Stimulated activated effector memory CD8-positive, alpha-beta T cell treated with anti-CD3 and anti-CD28 coated beads, Interleukin-12 subunit alpha, Interleukin-12 subunit beta, amount 100 ng/mL, for 72 hours (primary cell): ENCODE measurements at regions not wholly inside any gene's neighbourhood (a gene's known extent, or its start where the extent isn't known, plus 50 kb on each side); places are given as distances from the start of the nearest gene placed in this dataset.

Experiments
- ATAC-seq: fragments of 150-1000 bp; cut with Tn5 transposase; 2 replicates; pipeline ENCODE4 v1.10.0; 2021
- DNase-seq, 2 donors: peaks; one replicate each; pipeline ENCODE4 v3.0.0; 2021 to 2022; ENCODE audit warnings: low spot score in 2 of 2
- H3K27ac Mint-ChIP-seq: one replicate; pipeline ENCODE4 v1.8.0; 2022; ENCODE audit warnings: mild to moderate bottlenecking, mixed read lengths
- H3K36me3 Mint-ChIP-seq: one replicate; pipeline ENCODE4 v1.8.0; 2022; ENCODE audit warnings: mild to moderate bottlenecking, mixed read lengths
- H3K4me1 Mint-ChIP-seq: one replicate; pipeline ENCODE4 v1.8.0; 2022; ENCODE audit warnings: mixed read lengths
- H3K4me3 Mint-ChIP-seq: one replicate; pipeline ENCODE4 v1.8.0; 2022; ENCODE audit warnings: mild to moderate bottlenecking, mixed read lengths
- H3K9me3 Mint-ChIP-seq: one replicate; pipeline ENCODE4 v1.8.0; 2022; ENCODE audit warnings: mixed read lengths

- H3K9me3 Mint-ChIP-seq = peaks cover 18% of the 10 kb centered on the region
- no peak for DNase-seq
- H3K4me1 Mint-ChIP-seq = no peaks in the 10 kb centered on the region
- H3K36me3 Mint-ChIP-seq = no peaks in the 10 kb centered on the region
- no peak for ATAC-seq
- no peak overlapping the region for H3K27ac Mint-ChIP-seq
- H3K4me3 Mint-ChIP-seq = no peak overlapping the region
Measured at GRCh38 chr3:147881933-147882332, 472.8 kb downstream of the ZIC1 start.

DNA sequence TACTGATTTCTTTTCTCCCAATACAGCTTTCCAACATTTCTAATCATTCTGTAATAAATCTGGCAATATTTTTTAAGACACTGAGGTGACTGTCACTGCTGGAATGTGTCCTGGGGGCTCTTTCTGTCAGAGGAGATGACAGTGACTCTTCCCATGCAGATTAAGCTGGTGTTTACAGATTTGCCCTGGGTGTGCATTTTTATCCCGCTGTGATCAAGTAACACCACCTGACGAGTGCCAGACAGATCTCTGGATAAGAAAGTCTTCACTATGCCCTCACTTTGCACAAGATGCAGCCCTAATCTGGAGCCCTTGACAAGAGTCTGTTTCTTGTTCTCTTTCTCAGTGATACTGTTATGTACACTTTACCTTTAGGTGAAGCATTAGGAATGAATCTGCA, 477.7 kb downstream of the ZIC1 start:
- H3K27ac Mint-ChIP-seq = no peak overlapping the region
- DNase-seq = no peak
- H3K4me3 Mint-ChIP-seq = no peak overlapping the region
- H3K36me3 Mint-ChIP-seq = no peaks in the 10 kb centered on the region
- no peak for ATAC-seq
- H3K9me3 Mint-ChIP-seq = peaks cover 11% of the 10 kb centered on the region
- no peaks in the 10 kb centered on the region for H3K4me1 Mint-ChIP-seq

DNA sequence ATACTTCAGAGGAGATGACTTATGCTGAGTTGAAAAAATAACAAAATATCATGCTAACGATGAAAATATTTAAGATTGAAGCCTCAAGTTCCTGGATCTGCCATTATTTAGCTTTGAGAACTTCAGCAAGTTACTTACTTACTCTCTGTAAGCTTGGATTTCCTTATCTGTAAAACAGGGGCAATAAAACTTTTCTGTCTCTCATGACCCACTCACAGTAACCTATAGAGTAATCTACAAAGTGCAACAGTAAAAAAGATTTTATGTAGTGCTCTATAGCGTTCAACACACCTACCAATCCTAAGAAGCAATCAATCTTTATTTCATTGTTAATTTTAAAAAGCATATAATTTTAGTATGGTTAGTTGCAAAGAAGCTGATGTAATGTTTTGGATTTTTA, 478.6 kb downstream of the ZIC1 start:
- no peak overlapping the region for H3K4me3 Mint-ChIP-seq
- H3K4me1 Mint-ChIP-seq = no peaks in the 10 kb centered on the region
- peaks cover 18% of the 10 kb centered on the region for H3K9me3 Mint-ChIP-seq
- DNase-seq (no peak), ATAC-seq (no peak)
- no peaks in the 10 kb centered on the region for H3K36me3 Mint-ChIP-seq
- no peak overlapping the region for H3K27ac Mint-ChIP-seq

DNA sequence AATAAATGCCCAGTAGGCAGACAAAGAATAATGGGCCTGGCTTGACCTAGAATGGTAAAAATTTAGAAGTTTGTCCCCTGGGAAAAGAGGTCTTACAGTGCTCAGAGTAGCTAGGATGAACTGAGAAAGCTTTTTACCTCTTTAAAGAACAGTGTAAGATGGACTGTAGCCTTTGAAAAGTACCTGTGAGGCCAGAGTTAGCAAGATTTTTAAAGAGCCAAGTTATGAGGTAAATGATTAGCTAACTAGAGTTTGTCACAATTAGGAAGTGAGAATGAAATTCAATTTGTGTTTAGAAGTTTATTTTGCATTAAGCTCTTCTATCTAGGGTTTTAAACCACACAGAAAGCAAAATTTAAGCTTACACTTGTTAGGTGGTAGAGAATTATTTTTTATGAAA, 480.9 kb downstream of the ZIC1 start:
- Mint-ChIP-seq H3K4me3 (no peak overlapping the region), H3K4me1 (no peaks in the 10 kb centered on the region), H3K27ac (no peak overlapping the region), H3K9me3 (peaks cover 17% of the 10 kb centered on the region), H3K36me3 (no peaks in the 10 kb centered on the region)
- DNase-seq (no peak), ATAC-seq (no peak)

- ATAC-seq (no peak), DNase-seq (no peak)
- H3K27ac Mint-ChIP-seq = no peak overlapping the region
- no peak overlapping the region for H3K4me3 Mint-ChIP-seq
- H3K36me3 Mint-ChIP-seq = no peaks in the 10 kb centered on the region
- H3K9me3 Mint-ChIP-seq = peaks cover 13% of the 10 kb centered on the region
- H3K4me1 Mint-ChIP-seq = no peaks in the 10 kb centered on the region
Measured at GRCh38 chr3:147895509-147895908, 486.3 kb downstream of the ZIC1 start.

DNA sequence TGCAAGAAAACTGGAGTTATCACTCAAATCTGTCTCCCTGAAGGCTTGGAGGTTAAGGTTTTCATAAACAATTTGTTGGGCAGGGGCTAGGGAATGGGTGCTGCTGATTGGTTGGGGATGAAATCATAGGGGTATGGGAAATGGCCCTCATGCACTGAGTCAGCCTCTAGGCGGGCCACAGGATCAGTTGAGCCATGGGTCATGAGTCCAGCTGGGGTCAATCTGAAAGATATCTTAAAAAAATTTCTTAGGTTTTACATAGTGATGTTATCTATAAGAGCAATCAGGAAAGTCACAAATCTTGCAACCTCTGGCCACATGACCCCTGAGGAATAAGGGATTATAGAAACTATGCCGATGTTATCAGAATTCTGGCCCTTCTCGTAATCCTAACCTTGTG, 491.7 kb downstream of the ZIC1 start:
- no peak overlapping the region for H3K4me3 Mint-ChIP-seq
- DNase-seq (no peak), ATAC-seq (no peak)

DNA sequence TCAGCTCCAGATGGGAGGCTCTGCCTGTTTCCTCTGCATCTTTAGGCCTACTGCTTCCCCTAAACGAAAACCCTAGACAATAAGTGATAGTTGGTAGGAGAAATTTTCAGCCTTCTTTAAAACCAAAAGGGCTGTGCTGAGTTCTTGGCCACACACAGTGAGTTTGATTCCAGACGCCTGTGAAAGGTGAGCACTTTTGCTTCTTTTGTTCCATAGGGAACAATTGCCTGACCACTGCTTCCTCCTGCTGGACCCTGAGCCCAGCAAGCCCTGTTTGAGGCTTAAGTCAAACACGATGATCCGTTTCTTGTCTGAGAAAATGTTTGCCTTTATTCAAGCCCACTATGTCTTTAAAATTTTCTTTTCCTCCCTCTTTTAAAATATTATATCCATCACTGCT, 493.9 kb downstream of the ZIC1 start:
- peaks cover 9% of the 10 kb centered on the region for H3K9me3 Mint-ChIP-seq
- no peaks in the 10 kb centered on the region for H3K36me3 Mint-ChIP-seq
- no peak overlapping the region for H3K27ac Mint-ChIP-seq
- ATAC-seq (no peak), DNase-seq (no peak)
- H3K4me3 Mint-ChIP-seq = no peak overlapping the region
- H3K4me1 Mint-ChIP-seq = no peaks in the 10 kb centered on the region

More for the DNA sequence above, 491.7 kb downstream of the ZIC1 start:
- no peak overlapping the region for H3K27ac Mint-ChIP-seq
- H3K36me3 Mint-ChIP-seq = no peaks in the 10 kb centered on the region
- no peaks in the 10 kb centered on the region for H3K4me1 Mint-ChIP-seq
- H3K9me3 Mint-ChIP-seq = peaks cover 10% of the 10 kb centered on the region

DNA sequence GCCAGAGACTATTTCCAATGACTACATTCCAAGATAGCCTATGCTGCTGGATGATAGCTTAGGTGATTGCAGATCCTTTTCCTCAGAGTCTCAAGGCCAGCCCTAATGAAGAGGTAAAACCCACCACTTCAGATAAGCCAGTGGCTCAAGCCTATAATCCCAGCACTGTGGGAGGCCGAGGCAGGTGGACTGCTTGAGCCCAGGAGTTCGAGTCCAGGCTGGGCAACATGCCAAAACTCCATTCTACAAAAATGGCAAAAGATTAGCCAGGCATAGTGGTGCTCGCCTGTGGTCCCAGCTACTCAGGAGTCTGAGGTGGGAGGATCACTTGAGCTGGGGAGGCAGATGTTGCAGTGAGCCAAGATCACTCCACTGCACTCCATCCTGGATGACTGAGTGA, 495.3 kb downstream of the ZIC1 start:
- ATAC-seq (no peak), DNase-seq (no peak)
- Mint-ChIP-seq H3K4me1 (no peaks in the 10 kb centered on the region), H3K36me3 (no peaks in the 10 kb centered on the region), H3K4me3 (no peak overlapping the region), H3K27ac (no peak overlapping the region), H3K9me3 (peaks cover 12% of the 10 kb centered on the region)

DNA sequence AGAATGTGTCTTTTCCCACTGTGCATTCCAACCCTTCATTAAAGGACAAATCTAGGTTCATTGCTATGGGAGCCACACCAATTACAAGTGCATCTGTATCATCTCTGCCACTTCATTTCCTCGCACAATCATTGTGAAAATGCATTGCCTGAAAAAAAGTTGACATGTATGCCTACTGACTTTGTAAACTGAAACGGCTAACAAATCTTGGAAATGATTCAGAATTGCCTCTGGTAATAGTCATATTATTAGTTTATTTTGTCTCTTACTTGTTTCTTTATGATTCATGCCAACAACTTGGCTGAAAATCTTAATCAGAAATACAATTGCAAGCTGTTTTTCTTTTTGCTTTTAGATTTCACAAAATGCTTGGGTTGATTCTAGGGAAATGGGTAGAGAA, 497.1 kb downstream of the ZIC1 start:
- Mint-ChIP-seq H3K27ac (no peak overlapping the region), H3K4me3 (no peak overlapping the region), H3K36me3 (no peaks in the 10 kb centered on the region)

GRCh38 chr3:147914532-147914931, 505.4 kb downstream of the ZIC1 start:
- no peaks in the 10 kb centered on the region for H3K4me1 Mint-ChIP-seq
- no peak overlapping the region for H3K4me3 Mint-ChIP-seq
- ATAC-seq = no peak
- no peaks in the 10 kb centered on the region for H3K36me3 Mint-ChIP-seq
- peaks cover 18% of the 10 kb centered on the region for H3K9me3 Mint-ChIP-seq
- no peak for DNase-seq
- no peak overlapping the region for H3K27ac Mint-ChIP-seq

More for the DNA sequence above, 497.1 kb downstream of the ZIC1 start:
- no peak for DNase-seq
- Mint-ChIP-seq H3K9me3 (peaks cover 12% of the 10 kb centered on the region), H3K4me1 (no peaks in the 10 kb centered on the region)
- no peak for ATAC-seq

DNA sequence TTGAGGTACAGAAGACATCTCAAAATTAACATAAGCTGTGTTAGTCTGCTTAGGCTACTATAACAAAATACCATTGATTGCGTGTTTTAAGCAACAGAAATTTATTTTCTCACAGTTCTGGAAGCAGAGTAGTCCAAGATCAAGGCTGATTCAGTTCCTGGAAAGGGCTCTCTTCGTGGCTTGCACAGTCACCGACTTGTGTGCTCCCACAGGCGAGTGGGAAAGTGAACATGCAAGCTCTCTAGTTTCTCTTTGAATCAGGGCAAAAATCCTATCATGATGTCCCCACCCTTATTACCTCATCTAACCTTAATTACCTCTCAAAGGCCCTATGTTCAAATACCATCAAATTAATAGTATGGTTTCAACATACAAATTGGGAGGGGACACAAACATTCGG, 505.9 kb downstream of the ZIC1 start:
- no peak overlapping the region for H3K4me3 Mint-ChIP-seq
- H3K36me3 Mint-ChIP-seq = no peaks in the 10 kb centered on the region
- no peak for DNase-seq
- H3K4me1 Mint-ChIP-seq = no peaks in the 10 kb centered on the region
- H3K27ac Mint-ChIP-seq = no peak overlapping the region
- peaks cover 19% of the 10 kb centered on the region for H3K9me3 Mint-ChIP-seq
- no peak for ATAC-seq

DNA sequence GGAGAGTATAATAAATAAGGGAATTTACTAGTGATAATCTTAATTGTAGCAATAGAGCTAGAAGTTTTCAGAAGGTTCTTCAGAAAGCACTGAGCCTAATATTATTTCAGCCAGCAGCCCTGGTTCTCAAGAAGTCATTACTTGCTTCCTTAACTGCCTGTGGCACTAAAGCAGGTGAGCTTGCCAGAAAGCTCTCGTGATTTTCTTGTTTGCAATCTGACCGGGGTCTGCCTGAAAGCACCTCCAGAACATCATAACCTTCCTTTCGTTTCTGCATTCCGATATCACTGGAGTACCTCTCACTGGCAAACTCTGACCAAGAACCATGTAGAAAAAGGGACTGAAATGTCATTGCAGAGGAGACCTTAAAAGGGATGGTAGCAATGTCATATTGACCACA, 510.3 kb downstream of the ZIC1 start:
- Mint-ChIP-seq H3K27ac (no peak overlapping the region), H3K4me3 (no peak overlapping the region), H3K4me1 (no peaks in the 10 kb centered on the region), H3K9me3 (peaks cover 14% of the 10 kb centered on the region), H3K36me3 (no peaks in the 10 kb centered on the region)
- DNase-seq (no peak), ATAC-seq (no peak)

- Mint-ChIP-seq H3K4me1 (no peaks in the 10 kb centered on the region), H3K36me3 (no peaks in the 10 kb centered on the region), H3K27ac (no peak overlapping the region), H3K9me3 (peaks cover 13% of the 10 kb centered on the region), H3K4me3 (no peak overlapping the region)
- DNase-seq (no peak), ATAC-seq (no peak)
Measured at GRCh38 chr3:147921051-147921450, 511.9 kb downstream of the ZIC1 start.

GRCh38 chr3:147924755-147925154, 515.6 kb downstream of the ZIC1 start:
- Mint-ChIP-seq H3K36me3 (no peaks in the 10 kb centered on the region), H3K9me3 (peaks cover 3% of the 10 kb centered on the region), H3K4me3 (no peak overlapping the region), H3K27ac (no peak overlapping the region), H3K4me1 (no peaks in the 10 kb centered on the region)
- no peak for ATAC-seq
- DNase-seq = no peak

- no peak overlapping the region for H3K4me3 Mint-ChIP-seq
- H3K4me1 Mint-ChIP-seq = no peaks in the 10 kb centered on the region
- H3K27ac Mint-ChIP-seq = no peak overlapping the region
- no peak for DNase-seq
- no peaks in the 10 kb centered on the region for H3K36me3 Mint-ChIP-seq
- no peak for ATAC-seq
- H3K9me3 Mint-ChIP-seq = peaks cover 2% of the 10 kb centered on the region
Measured at GRCh38 chr3:147925272-147925671, 516.1 kb downstream of the ZIC1 start.

- peaks cover 6% of the 10 kb centered on the region for H3K9me3 Mint-ChIP-seq
- H3K27ac Mint-ChIP-seq = no peak overlapping the region
- DNase-seq = no peak
- H3K36me3 Mint-ChIP-seq = no peaks in the 10 kb centered on the region
- H3K4me3 Mint-ChIP-seq = no peak overlapping the region
- H3K4me1 Mint-ChIP-seq = no peaks in the 10 kb centered on the region
- ATAC-seq = no peak
Measured at GRCh38 chr3:147930232-147930807, 521.2 kb downstream of the ZIC1 start.
